AML-193 (cell line): ENCODE measurements at regions not wholly inside any gene's neighbourhood (a gene's known extent, or its start where the extent isn't known, plus 50 kb on each side); places are given as distances from the start of the nearest gene placed in this dataset.

ENCODE experiments used
- DNase-seq, 2 experiments: peaks; one replicate each; lab custom pipeline; 2025; lab: John Stamatoyannopoulos, UW

GRCh38 chr19:30217461-30217860, 154.7 kb upstream of the ZNF536 start:
- no peak for DNase-seq

GRCh38 chr19:30219702-30220101, 152.5 kb upstream of the ZNF536 start:
- DNase-seq: no peak

GRCh38 chr19:30221176-30221575, 151.0 kb upstream of the ZNF536 start:
- no peak for DNase-seq

- no peak for DNase-seq
These were observed 149.7 kb upstream of the ZNF536 start for GRCh38 chr19:30222428-30222873.

- no peak for DNase-seq
These were observed 149.0 kb upstream of the ZNF536 start for GRCh38 chr19:30222992-30223865.

GRCh38 chr19:30223866-30224688, 148.1 kb upstream of the ZNF536 start:
- no peak for DNase-seq

- no peak for DNase-seq
These were observed 147.2 kb upstream of the ZNF536 start for GRCh38 chr19:30224689-30225606.

- no peak for DNase-seq
These were observed 146.3 kb upstream of the ZNF536 start for GRCh38 chr19:30225676-30226463.

GRCh38 chr19:30226464-30227011, 145.6 kb upstream of the ZNF536 start:
- DNase-seq: no peak

- no peak for DNase-seq
These were observed 145.1 kb upstream of the ZNF536 start for GRCh38 chr19:30227012-30227621.

GRCh38 chr19:30227661-30228112, 144.5 kb upstream of the ZNF536 start:
- no peak for DNase-seq

GRCh38 chr19:30228113-30228834, 143.9 kb upstream of the ZNF536 start:
- DNase-seq: no peak

GRCh38 chr19:30228835-30229524, 143.2 kb upstream of the ZNF536 start:
- DNase-seq: no peak

- no peak for DNase-seq
These were observed 142.5 kb upstream of the ZNF536 start for GRCh38 chr19:30229525-30230174.

GRCh38 chr19:30231408-30232318, 140.5 kb upstream of the ZNF536 start:
- DNase-seq: no peak

GRCh38 chr19:30233375-30233774, 138.8 kb upstream of the ZNF536 start:
- DNase-seq: no peak

- DNase-seq: no peak
These were observed 136.2 kb upstream of the ZNF536 start for GRCh38 chr19:30235946-30236345.
